ENCODE measurements at regions not wholly inside any gene's neighbourhood (a gene's known extent, or its start where the extent isn't known, plus 50 kb on each side); places are given as distances from the start of the nearest gene placed in this dataset.

DNA sequence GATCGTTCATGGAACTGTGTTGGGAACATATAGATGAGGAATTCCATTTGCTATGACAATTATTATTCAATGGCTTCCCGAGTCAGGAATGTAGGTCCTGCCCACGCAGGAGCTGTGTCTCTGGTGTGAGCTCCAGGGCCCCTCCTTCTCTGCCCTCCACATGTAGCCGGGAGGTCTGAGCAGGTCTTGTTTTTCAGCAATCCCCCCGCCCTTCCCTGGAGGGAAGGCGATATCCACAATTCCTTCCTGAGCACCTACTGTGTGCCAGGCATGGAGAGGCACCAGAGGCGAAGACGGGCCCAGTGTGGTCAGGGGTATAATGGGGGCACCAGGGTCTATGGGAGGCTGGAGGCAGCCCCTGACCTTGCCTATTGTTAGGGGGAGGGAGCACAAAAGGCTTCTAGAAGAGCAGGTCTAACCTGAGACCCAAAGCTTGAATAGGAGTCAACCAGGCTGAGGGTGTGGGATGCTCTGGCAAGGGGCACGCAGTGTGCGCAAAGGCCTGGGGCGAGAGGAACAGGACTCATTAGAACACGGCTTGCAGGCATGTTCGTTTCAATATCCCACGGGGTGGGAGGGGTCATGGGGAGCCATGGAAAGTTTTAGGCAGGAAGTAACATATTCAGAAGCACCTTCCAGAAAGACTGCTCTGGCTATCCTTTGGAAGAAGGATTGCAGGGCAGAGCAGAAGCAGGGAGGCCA is 154.9 kb downstream of the C9orf50 start:
- dilution Hi-C loops (cut with MboI; ENCODE audit: extremely low pct_ligation_motif_present, low sequenced_read_pairs) (no loop called here), intact Hi-C loops (cut with micrococcal nuclease) (no loop called here)
- Histone ChIP-seq H2AFZ (ENCODE audit: low read depth, low read length) (no peak overlapping the region), H3K4me1 (ENCODE audit: control insufficient read depth, extremely low read depth, insufficient read depth, low read length) (peaks cover 4% of the 10 kb centered on the region), H3K9ac (replicated peaks; ENCODE audit: extremely low read depth, insufficient read depth, low read length) (no peak overlapping the region), H3K4me3 (replicated peaks in 1 of 3; ENCODE audit: insufficient read depth in 1 of 3, low read depth in 1 of 3, low read length in 3 of 3) (no peak overlapping the region), H3K9me1 (replicated peaks; ENCODE audit: control insufficient read depth, extremely low read depth, insufficient read depth, low read length) (no peaks in the 10 kb centered on the region), H3K4me2 (ENCODE audit: insufficient read depth, low read length) (no peak overlapping the region), H3K27me3 (ENCODE audit: control insufficient read depth in 2 of 2, insufficient read depth in 2 of 2, low read length in 2 of 2) (no peaks in the 10 kb centered on the region), H4K20me1 (replicated peaks; ENCODE audit: control insufficient read depth, extremely low read depth, insufficient read depth, low read length) (no peaks in the 10 kb centered on the region), H3K9me3 (replicated peaks; ENCODE audit: control insufficient read depth, insufficient read depth, low read length) (no peaks in the 10 kb centered on the region), H3K27ac (ENCODE audit: insufficient read depth, low read depth, low read length) (no peak overlapping the region), H3K79me2 (ENCODE audit: control insufficient read depth, insufficient read depth, low read length) (no peaks in the 10 kb centered on the region), H3K36me3 (ENCODE audit: control insufficient read depth in 2 of 2, extremely low read depth in 1 of 2, insufficient read depth in 2 of 2, low read length in 2 of 2) (no peaks in the 10 kb centered on the region)
- no TSS peak for BruUV-seq (replicated peaks)
- CTCF ChIA-PET: interaction anchor here (1.5 kb wide), 1 partner anchor 326 kb away, joined by 6 read pairs; no protein-coding TSS in a partner anchor
- no peak for DNase-seq (ENCODE audit: low read depth, low spot score)
- TF ChIP-seq, protein P1, sequence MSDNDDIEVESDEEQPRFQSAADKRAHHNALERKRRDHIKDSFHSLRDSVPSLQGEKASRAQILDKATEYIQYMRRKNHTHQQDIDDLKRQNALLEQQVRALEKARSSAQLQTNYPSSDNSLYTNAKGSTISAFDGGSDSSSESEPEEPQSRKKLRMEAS (IDR thresholded peaks at IDR 0.05; ENCODE audit: insufficient read depth, insufficient read length): no peak
- TF ChIP-seq FOS (IDR thresholded peaks at IDR 0.05; ENCODE audit: borderline replicate concordance, insufficient read depth, low read length) (no peak), JUN (IDR thresholded peaks at IDR 0.05; ENCODE audit: borderline replicate concordance, insufficient read depth, insufficient read length, low read depth) (no peak), EZH2 (IDR thresholded peaks at IDR 0.05; ENCODE audit: borderline replicate concordance, low read depth, low read length, severe bottlenecking) (no peak), MYC (IDR thresholded peaks at IDR 0.05; ENCODE audit: low read depth, low read length) (no peak), GATA2 (IDR thresholded peaks at IDR 0.05; ENCODE audit: insufficient read depth, insufficient read length, low read depth, low read length) (no peak), POLR2AphosphoS5 (IDR thresholded peaks at IDR 0.05; ENCODE audit: insufficient read depth, low read depth, low read length) (no peak), POLR2A (IDR thresholded peaks at IDR 0.05; ENCODE audit: low read depth, low read length) (no peak)
- TF ChIP-seq, protein P2, sequence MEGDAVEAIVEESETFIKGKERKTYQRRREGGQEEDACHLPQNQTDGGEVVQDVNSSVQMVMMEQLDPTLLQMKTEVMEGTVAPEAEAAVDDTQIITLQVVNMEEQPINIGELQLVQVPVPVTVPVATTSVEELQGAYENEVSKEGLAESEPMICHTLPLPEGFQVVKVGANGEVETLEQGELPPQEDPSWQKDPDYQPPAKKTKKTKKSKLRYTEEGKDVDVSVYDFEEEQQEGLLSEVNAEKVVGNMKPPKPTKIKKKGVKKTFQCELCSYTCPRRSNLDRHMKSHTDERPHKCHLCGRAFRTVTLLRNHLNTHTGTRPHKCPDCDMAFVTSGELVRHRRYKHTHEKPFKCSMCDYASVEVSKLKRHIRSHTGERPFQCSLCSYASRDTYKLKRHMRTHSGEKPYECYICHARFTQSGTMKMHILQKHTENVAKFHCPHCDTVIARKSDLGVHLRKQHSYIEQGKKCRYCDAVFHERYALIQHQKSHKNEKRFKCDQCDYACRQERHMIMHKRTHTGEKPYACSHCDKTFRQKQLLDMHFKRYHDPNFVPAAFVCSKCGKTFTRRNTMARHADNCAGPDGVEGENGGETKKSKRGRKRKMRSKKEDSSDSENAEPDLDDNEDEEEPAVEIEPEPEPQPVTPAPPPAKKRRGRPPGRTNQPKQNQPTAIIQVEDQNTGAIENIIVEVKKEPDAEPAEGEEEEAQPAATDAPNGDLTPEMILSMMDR (IDR thresholded peaks at IDR 0.05; ENCODE audit: extremely low read depth in 1 of 2, insufficient read depth in 1 of 2, low read depth in 1 of 2, low read length in 2 of 2): no peak
- POLR2A ChIA-PET: no interaction called here
- no peak for FAIRE-seq

Measured in endothelial cell of umbilical vein (primary cell).